ENCODE measurements at regions not wholly inside any gene's neighbourhood (a gene's known extent, or its start where the extent isn't known, plus 50 kb on each side); places are given as distances from the start of the nearest gene placed in this dataset.
A peak's percentile ranks its signal among the peaks of the same experiment; 100 is the strongest.

DNA sequence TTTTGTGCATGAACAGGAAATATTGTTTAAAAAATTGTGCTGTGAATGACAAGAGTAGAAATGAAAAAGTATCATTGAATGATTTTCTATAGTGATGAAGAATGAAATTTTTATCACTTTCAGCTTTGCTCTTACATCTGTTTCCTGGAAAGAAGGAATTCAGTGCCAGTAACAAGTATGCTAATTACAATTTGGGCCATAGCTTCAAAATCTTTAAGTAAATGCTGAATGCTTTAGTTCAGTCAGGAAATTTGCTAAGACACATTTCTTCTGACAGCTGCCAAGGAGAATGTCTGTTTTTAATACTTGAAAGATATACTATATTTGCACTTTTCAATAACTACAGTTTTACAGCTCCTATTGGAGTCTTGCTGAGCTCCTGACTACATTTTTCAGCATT lies 203.7 kb upstream of the RSPO3 start:
- POLR2A ChIA-PET = no interaction called here
- no peak for DNase-seq (ENCODE audit: low read depth, low spot score)
- Histone ChIP-seq H3K27ac (ENCODE audit: low read depth, low read length) (no peak overlapping the region), H3K27me3 (ENCODE audit: control insufficient read depth, insufficient read depth, low read length) (no peaks in the 10 kb centered on the region), H3K9me3 (ENCODE audit: control insufficient read depth, insufficient read depth, low read length) (no peaks in the 10 kb centered on the region), H3K4me3 (ENCODE audit: low read depth, low read length) (no peak overlapping the region)
- no peak for TF ChIP-seq CTCF (IDR thresholded peaks at IDR 0.05; ENCODE audit: low read depth, low read length)
- CTCF ChIA-PET = no interaction called here

DNA sequence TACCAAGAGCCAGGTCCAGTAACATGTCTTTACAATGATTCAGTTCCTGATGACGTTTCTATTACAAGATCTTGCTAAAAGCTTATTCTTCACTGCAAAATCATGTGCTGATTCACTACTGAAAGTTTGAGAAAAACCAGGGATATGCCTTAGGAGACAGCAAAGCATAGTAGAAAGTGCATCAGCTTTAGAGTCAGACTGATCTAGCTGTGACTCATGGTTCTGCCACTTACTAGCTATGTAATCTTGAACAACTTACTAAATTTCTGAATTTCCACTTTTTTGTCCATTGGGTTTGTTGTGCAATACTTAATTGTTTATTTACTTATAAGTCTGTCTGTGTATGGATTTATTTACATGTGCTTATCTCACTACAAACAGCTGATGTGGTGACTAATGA lies 198.5 kb upstream of the RSPO3 start:
- Histone ChIP-seq H3K4me3 (ENCODE audit: low read depth, low read length) (no peak overlapping the region), H3K27ac (ENCODE audit: low read depth, low read length) (no peak overlapping the region), H3K9me3 (ENCODE audit: control insufficient read depth, insufficient read depth, low read length) (no peaks in the 10 kb centered on the region), H3K27me3 (ENCODE audit: control insufficient read depth, insufficient read depth, low read length) (no peaks in the 10 kb centered on the region)
- no peak for TF ChIP-seq CTCF (IDR thresholded peaks at IDR 0.05; ENCODE audit: low read depth, low read length)
- DNase-seq (ENCODE audit: low read depth, low spot score) = peak; percentile 90
- ChIA-PET CTCF (interaction anchor here (0.7 kb wide), 1 partner anchor 559 kb away, joined by 3 read pairs; no protein-coding TSS in a partner anchor), POLR2A (no interaction called here)

GRCh38 chr6:126923807-126924206 lies 194.7 kb upstream of the RSPO3 start:
- no peak for DNase-seq (ENCODE audit: low read depth, low spot score)
- no peaks in the 10 kb centered on the region for H3K27me3 ChIP-seq (ENCODE audit: control insufficient read depth, insufficient read depth, low read length)
- H3K9me3 ChIP-seq (ENCODE audit: control insufficient read depth, insufficient read depth, low read length) = no peaks in the 10 kb centered on the region
- POLR2A ChIA-PET = no interaction called here
- H3K4me3 ChIP-seq (ENCODE audit: low read depth, low read length) = no peak overlapping the region
- CTCF ChIA-PET = no interaction called here
- no peak overlapping the region for H3K27ac ChIP-seq (ENCODE audit: low read depth, low read length)
- TF ChIP-seq CTCF (IDR thresholded peaks at IDR 0.05; ENCODE audit: low read depth, low read length) = no peak

DNA sequence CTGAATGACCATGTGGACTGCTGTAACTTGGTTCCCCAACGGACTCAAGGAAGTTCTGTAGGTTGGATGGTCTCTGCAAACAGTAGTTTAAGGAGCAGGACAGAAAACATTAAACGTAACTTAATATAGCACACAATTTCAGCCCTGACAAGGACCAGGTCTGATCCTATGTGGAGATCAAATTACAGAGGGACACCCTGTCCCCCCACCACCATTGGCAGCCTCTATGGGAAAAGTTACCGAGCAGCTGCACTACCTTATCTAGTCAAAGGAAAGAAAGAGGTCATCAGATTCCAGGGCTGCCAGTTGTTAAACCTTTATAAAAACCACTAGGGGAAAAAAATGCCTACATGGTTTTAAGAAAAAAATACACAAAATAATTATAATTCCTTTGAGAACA lies 191.5 kb upstream of the RSPO3 start:
- Histone ChIP-seq H3K4me3 (ENCODE audit: low read depth, low read length) (no peak overlapping the region), H3K9me3 (ENCODE audit: control insufficient read depth, insufficient read depth, low read length) (no peaks in the 10 kb centered on the region), H3K27me3 (ENCODE audit: control insufficient read depth, insufficient read depth, low read length) (no peaks in the 10 kb centered on the region), H3K27ac (ENCODE audit: low read depth, low read length) (no peak overlapping the region)
- TF ChIP-seq CTCF (IDR thresholded peaks at IDR 0.05; ENCODE audit: low read depth, low read length) = no peak
- DNase-seq (ENCODE audit: low read depth, low spot score) = no peak
- CTCF ChIA-PET = interaction anchor here (0.6 kb wide), 1 partner anchor 137 kb away, joined by 6 read pairs; no protein-coding TSS in a partner anchor
- POLR2A ChIA-PET = no interaction called here

DNA sequence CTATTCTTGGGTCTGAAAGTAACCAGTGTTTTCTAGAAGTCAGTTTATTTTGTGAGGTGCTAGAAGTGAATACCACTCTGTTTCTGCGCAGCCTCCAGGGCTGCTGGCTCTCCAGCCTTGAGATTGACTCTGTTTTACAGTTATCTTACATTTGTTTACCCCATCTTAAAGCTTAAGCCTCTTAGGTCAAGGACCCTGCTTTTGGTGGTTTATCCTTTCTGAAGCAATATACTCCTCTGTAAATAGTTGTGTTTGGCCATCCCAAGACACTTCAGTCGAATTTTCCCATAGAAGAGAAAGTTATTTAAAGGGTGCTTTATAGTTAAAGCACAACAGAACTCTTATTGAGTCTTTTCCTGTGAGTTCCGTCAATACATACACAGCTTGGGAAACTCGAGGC lies 190.6 kb upstream of the RSPO3 start:
- POLR2A ChIA-PET = no interaction called here
- H3K27ac ChIP-seq (ENCODE audit: low read depth, low read length) = no peak overlapping the region
- no peaks in the 10 kb centered on the region for H3K9me3 ChIP-seq (ENCODE audit: control insufficient read depth, insufficient read depth, low read length)
- no peaks in the 10 kb centered on the region for H3K27me3 ChIP-seq (ENCODE audit: control insufficient read depth, insufficient read depth, low read length)
- H3K4me3 ChIP-seq (ENCODE audit: low read depth, low read length) = no peak overlapping the region
- DNase-seq (ENCODE audit: low read depth, low spot score) = no peak
- CTCF ChIA-PET = no interaction called here
- TF ChIP-seq CTCF (IDR thresholded peaks at IDR 0.05; ENCODE audit: low read depth, low read length) = no peak

Measured in AG04450 (cell line).